Lower leg skin (tissue), 3 donors: ENCODE measurements at regions not wholly inside any gene's neighbourhood (a gene's known extent, or its start where the extent isn't known, plus 50 kb on each side); places are given as distances from the start of the nearest gene placed in this dataset.

ENCODE experiments used
- POLR2A ChIP-seq, 2 donors: fragments of 450-650 bp; IDR thresholded peaks; one replicate each; pipeline ENCODE4 v1.6.1; 2016 to 2017; ENCODE audit warnings: antibody characterized with exemption in 2 of 2, mild to moderate bottlenecking in 1 of 2, moderate library complexity in 1 of 2
- TF ChIP-seq, protein P1 (sequence below), 3 donors: fragments of 450-650 bp; IDR thresholded peaks; one replicate each; pipeline ENCODE4 v1.5.1; 2016; ENCODE audit warnings: antibody characterized with exemption in 3 of 3, mild to moderate bottlenecking in 3 of 3, moderate library complexity in 2 of 3

DNA sequence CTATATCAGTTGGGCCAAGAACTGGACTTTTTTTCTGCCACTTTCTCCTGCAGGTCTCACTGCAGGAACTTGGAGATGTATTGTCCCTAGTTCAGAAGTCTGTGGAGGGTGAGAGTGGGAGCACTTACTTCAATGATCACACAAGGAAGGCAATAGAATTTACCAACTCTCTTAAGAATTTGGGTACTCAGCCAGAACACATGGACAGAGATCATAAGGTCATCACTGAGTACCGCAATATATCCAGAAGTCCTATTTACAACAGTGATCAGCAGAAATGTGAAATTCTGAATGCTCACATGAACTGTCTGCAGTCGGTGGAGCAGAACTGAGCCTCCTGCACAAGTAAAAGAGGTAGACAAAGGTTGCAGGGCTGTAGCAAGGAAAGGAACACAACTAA, 101.0 kb downstream of the FAM114A2 start:
- TF ChIP-seq, protein P1, sequence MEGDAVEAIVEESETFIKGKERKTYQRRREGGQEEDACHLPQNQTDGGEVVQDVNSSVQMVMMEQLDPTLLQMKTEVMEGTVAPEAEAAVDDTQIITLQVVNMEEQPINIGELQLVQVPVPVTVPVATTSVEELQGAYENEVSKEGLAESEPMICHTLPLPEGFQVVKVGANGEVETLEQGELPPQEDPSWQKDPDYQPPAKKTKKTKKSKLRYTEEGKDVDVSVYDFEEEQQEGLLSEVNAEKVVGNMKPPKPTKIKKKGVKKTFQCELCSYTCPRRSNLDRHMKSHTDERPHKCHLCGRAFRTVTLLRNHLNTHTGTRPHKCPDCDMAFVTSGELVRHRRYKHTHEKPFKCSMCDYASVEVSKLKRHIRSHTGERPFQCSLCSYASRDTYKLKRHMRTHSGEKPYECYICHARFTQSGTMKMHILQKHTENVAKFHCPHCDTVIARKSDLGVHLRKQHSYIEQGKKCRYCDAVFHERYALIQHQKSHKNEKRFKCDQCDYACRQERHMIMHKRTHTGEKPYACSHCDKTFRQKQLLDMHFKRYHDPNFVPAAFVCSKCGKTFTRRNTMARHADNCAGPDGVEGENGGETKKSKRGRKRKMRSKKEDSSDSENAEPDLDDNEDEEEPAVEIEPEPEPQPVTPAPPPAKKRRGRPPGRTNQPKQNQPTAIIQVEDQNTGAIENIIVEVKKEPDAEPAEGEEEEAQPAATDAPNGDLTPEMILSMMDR (IDR thresholded peaks at IDR 0.05): no peak
- TF ChIP-seq POLR2A (IDR thresholded peaks at IDR 0.05): no peak
